Liver (tissue), 8 donors: ENCODE measurements at regions not wholly inside any gene's neighbourhood (a gene's known extent, or its start where the extent isn't known, plus 50 kb on each side); places are given as distances from the start of the nearest gene placed in this dataset.
"Not testable (repeated sequence)": the region's sequence is repeated elsewhere in the genome, so short reads cannot be mapped to it uniquely, and the experiment has no call there.

Experiments used
- DNase-seq: peaks from one replicate; pipeline ENCODE4 v3.0.0-alpha.2; 2017; ENCODE audit warnings: low spot score
- H3K27ac ChIP-seq, 2 donors: one replicate each; pipeline ENCODE4 v1.7.0; 2013; ENCODE audit warnings: inconsistent platforms in 2 of 2, low read length in 2 of 2, control low read depth in 1 of 2, low read depth in 1 of 2, mild to moderate bottlenecking in 1 of 2
- H3K27me3 ChIP-seq, 4 donors: one replicate each; pipeline versions ENCODE4 v1.6.1 to v1.7.0; 2013; ENCODE audit warnings: low read length in 3 of 4, inconsistent platforms in 1 of 4, mild to moderate bottlenecking in 1 of 4, moderate library complexity in 1 of 4; ENCODE audit not compliant: control insufficient read depth in 4 of 4, insufficient read depth in 4 of 4
- H3K36me3 ChIP-seq, 4 donors: one replicate each; pipeline versions ENCODE4 v1.6.1 to v1.7.0; 2013; ENCODE audit warnings: low read length in 3 of 4, mild to moderate bottlenecking in 3 of 4, low read depth in 1 of 4, moderate library complexity in 1 of 4; ENCODE audit not compliant: control insufficient read depth in 4 of 4, insufficient read depth in 3 of 4
- H3K4me1 ChIP-seq, 4 donors: one replicate each; pipeline versions ENCODE4 v1.6.1 to v1.7.0; 2013; ENCODE audit warnings: low read length in 3 of 4, mild to moderate bottlenecking in 3 of 4, moderate library complexity in 1 of 4; ENCODE audit not compliant: control insufficient read depth in 4 of 4, insufficient read depth in 4 of 4
- H3K4me3 ChIP-seq, 3 donors: one replicate each; pipeline versions ENCODE4 v1.6.1 to v1.7.0; 2013; ENCODE audit warnings: low read length in 3 of 3, control low read depth in 1 of 3, low read depth in 1 of 3, mild to moderate bottlenecking in 1 of 3
- H3K9ac ChIP-seq, 2 donors: one replicate each; pipeline ENCODE4 v1.7.0; 2013; ENCODE audit warnings: low read length in 2 of 2, mild to moderate bottlenecking in 2 of 2, moderate library complexity in 2 of 2, control low read depth in 1 of 2, low read depth in 1 of 2
- H3K9me3 ChIP-seq, 4 donors: one replicate each; pipeline versions ENCODE4 v1.6.1 to v1.7.0; 2013; ENCODE audit warnings: low read length in 3 of 4; ENCODE audit not compliant: control insufficient read depth in 4 of 4
- FOXA1 ChIP-seq: IDR thresholded peaks from 2 replicates; pipeline ENCODE4 v1.6.1; 2016; ENCODE audit warnings: antibody characterized with exemption
- GABPA ChIP-seq, 2 donors: IDR thresholded peaks in 1 of 2; conservative IDR thresholded peaks in 1 of 2; 2 replicates each; pipeline ENCODE4 v1.6.1; 2016; ENCODE audit warnings: antibody characterized with exemption in 2 of 2, mild to moderate bottlenecking in 1 of 2, moderate library complexity in 1 of 2
- HNF4A ChIP-seq, 2 donors: conservative IDR thresholded peaks; 2 replicates each; pipeline ENCODE4 v1.6.1; 2016; ENCODE audit warnings: antibody characterized with exemption in 2 of 2, mild to moderate bottlenecking in 2 of 2
- JUND ChIP-seq, 2 donors: IDR thresholded peaks; 2 replicates each; pipeline ENCODE4 v1.6.1; 2016; ENCODE audit warnings: antibody characterized with exemption in 2 of 2
- MAX ChIP-seq: IDR thresholded peaks from 2 replicates; pipeline ENCODE4 v1.6.1; 2016; ENCODE audit warnings: antibody characterized with exemption
- NR2F2 ChIP-seq: IDR thresholded peaks from 2 replicates; pipeline ENCODE4 v1.6.1; 2016; ENCODE audit warnings: antibody characterized with exemption
- RAD21 ChIP-seq, 2 donors: IDR thresholded peaks; 2 replicates each; pipeline ENCODE4 v1.6.1; 2016; ENCODE audit warnings: antibody characterized with exemption in 2 of 2, mild to moderate bottlenecking in 2 of 2
- SP1 ChIP-seq: IDR thresholded peaks from 2 replicates; pipeline ENCODE4 v1.6.1; 2018; ENCODE audit warnings: antibody characterized with exemption, mild to moderate bottlenecking
- TAF1 ChIP-seq: conservative IDR thresholded peaks from 2 replicates; pipeline ENCODE4 v1.6.1; 2016; ENCODE audit warnings: antibody characterized with exemption, mild to moderate bottlenecking
- YY1 ChIP-seq: IDR thresholded peaks from 2 replicates; pipeline ENCODE4 v1.6.1; 2016; ENCODE audit warnings: antibody characterized with exemption, mild to moderate bottlenecking
- ZBTB33 ChIP-seq: IDR thresholded peaks from 2 replicates; pipeline ENCODE4 v1.6.1; 2016; ENCODE audit warnings: antibody characterized with exemption
- WGBS: extraction: QIAGEN DNeasy Blood & Tissue Kit; methylation state at CpG from one replicate; pipeline ENCODE4 v1.1.7; 2013; 5-methylcytosine and 5-hydroxymethylcytosine counted together
- TF ChIP-seq, protein P1 (sequence below): fragments of 150-350 bp; IDR thresholded peaks from 2 replicates; pipeline ENCODE4 v1.5.1; 2017; ENCODE audit warnings: improper control_type of control experiment, low read depth, low read length; ENCODE audit not compliant: missing input control
- TF ChIP-seq, protein P2 (sequence below): IDR thresholded peaks from 2 replicates; pipeline ENCODE4 v1.6.1; 2016; ENCODE audit warnings: antibody characterized with exemption
- TF ChIP-seq, protein P3 (sequence below): IDR thresholded peaks from 2 replicates; pipeline ENCODE4 v1.6.1; 2016; ENCODE audit warnings: antibody characterized with exemption, mild to moderate bottlenecking
- donor health status: healthy.
- donor health status: healthy.
- donor health status: healthy.
- donor health status: healthy.
- donor health status: healthy.

GRCh38 chr13:60662595-60662994, 265.6 kb downstream of the TDRD3 start:
- H3K27ac ChIP-seq = no peak overlapping the region
- no peaks in the 10 kb centered on the region for H3K4me1 ChIP-seq
- WGBS = 98% methylated on average over 1 of the region's 1 CpG
- no peak for DNase-seq
- no peaks in the 10 kb centered on the region for H3K36me3 ChIP-seq
- TF ChIP-seq GABPA (IDR thresholded peaks at IDR 0.05 in 1 of 2, conservative IDR thresholded peaks at IDR 0.05 in 1 of 2) (no peak), YY1 (no peak), FOXA1 (no peak), SP1 (no peak), NR2F2 (no peak), MAX (no peak), ZBTB33 (no peak), HNF4A (conservative IDR thresholded peaks at IDR 0.05) (no peak), RAD21 (IDR thresholded peaks at IDR 0.05) (no peak)
- TF ChIP-seq, protein P1, sequence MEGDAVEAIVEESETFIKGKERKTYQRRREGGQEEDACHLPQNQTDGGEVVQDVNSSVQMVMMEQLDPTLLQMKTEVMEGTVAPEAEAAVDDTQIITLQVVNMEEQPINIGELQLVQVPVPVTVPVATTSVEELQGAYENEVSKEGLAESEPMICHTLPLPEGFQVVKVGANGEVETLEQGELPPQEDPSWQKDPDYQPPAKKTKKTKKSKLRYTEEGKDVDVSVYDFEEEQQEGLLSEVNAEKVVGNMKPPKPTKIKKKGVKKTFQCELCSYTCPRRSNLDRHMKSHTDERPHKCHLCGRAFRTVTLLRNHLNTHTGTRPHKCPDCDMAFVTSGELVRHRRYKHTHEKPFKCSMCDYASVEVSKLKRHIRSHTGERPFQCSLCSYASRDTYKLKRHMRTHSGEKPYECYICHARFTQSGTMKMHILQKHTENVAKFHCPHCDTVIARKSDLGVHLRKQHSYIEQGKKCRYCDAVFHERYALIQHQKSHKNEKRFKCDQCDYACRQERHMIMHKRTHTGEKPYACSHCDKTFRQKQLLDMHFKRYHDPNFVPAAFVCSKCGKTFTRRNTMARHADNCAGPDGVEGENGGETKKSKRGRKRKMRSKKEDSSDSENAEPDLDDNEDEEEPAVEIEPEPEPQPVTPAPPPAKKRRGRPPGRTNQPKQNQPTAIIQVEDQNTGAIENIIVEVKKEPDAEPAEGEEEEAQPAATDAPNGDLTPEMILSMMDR = no peak
- H3K9ac ChIP-seq = no peak overlapping the region
- peaks cover 0 to 3% (median 0%) of the 10 kb centered on the region in 4 donors for H3K27me3 ChIP-seq
- no peak overlapping the region for H3K4me3 ChIP-seq
- H3K9me3 ChIP-seq = no peaks in the 10 kb centered on the region

DNA sequence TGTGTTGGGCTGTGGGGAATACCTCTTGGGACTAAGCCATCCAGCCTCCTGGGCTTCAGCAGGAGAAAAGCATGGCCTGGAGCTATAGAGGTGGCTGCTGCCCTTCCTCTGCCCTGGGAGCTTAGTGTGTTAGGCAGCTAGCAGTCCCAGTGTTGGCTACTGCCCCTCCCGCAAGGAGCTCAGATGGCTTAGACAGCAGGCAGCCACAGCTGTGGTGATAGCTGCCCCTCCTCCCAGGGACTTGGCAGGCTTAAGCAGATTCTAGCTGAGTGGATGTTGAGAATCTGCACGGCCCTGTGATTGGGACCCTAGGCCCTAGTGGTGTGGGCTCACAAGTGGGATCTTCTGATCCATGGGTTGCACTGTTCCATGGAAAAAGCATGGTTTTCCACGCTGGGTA, 264.5 kb downstream of the TDRD3 start:
- WGBS = 70% methylated on average over 3 of the region's 3 CpGs
- no peak for TF ChIP-seq JUND (IDR thresholded peaks at IDR 0.05)
- TF ChIP-seq, protein P2, sequence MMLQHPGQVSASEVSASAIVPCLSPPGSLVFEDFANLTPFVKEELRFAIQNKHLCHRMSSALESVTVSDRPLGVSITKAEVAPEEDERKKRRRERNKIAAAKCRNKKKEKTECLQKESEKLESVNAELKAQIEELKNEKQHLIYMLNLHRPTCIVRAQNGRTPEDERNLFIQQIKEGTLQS = no peak
- TF ChIP-seq HNF4A (conservative IDR thresholded peaks at IDR 0.05) = no peak
- no peak for TF ChIP-seq GABPA (IDR thresholded peaks at IDR 0.05 in 1 of 2, conservative IDR thresholded peaks at IDR 0.05 in 1 of 2)
- TF ChIP-seq TAF1 = no peak
- no peak for TF ChIP-seq SP1
- no peak for TF ChIP-seq NR2F2
- TF ChIP-seq, protein P3, sequence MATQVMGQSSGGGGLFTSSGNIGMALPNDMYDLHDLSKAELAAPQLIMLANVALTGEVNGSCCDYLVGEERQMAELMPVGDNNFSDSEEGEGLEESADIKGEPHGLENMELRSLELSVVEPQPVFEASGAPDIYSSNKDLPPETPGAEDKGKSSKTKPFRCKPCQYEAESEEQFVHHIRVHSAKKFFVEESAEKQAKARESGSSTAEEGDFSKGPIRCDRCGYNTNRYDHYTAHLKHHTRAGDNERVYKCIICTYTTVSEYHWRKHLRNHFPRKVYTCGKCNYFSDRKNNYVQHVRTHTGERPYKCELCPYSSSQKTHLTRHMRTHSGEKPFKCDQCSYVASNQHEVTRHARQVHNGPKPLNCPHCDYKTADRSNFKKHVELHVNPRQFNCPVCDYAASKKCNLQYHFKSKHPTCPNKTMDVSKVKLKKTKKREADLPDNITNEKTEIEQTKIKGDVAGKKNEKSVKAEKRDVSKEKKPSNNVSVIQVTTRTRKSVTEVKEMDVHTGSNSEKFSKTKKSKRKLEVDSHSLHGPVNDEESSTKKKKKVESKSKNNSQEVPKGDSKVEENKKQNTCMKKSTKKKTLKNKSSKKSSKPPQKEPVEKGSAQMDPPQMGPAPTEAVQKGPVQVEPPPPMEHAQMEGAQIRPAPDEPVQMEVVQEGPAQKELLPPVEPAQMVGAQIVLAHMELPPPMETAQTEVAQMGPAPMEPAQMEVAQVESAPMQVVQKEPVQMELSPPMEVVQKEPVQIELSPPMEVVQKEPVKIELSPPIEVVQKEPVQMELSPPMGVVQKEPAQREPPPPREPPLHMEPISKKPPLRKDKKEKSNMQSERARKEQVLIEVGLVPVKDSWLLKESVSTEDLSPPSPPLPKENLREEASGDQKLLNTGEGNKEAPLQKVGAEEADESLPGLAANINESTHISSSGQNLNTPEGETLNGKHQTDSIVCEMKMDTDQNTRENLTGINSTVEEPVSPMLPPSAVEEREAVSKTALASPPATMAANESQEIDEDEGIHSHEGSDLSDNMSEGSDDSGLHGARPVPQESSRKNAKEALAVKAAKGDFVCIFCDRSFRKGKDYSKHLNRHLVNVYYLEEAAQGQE = no peak
- Histone ChIP-seq H3K27me3 (peaks cover 0 to 3% (median 0%) of the 10 kb centered on the region in 4 donors), H3K4me1 (no peaks in the 10 kb centered on the region), H3K9me3 (no peaks in the 10 kb centered on the region), H3K27ac (no peak overlapping the region), H3K36me3 (no peaks in the 10 kb centered on the region), H3K9ac (no peak overlapping the region), H3K4me3 (no peak overlapping the region)
- DNase-seq = no peak

- DNase-seq, H3K9ac ChIP-seq, H3K9me3 ChIP-seq, H3K27ac ChIP-seq, H3K36me3 ChIP-seq, H3K4me1 ChIP-seq, H3K4me3 ChIP-seq, H3K27me3 ChIP-seq: not testable (repeated sequence)
- WGBS = 68% methylated on average over 1 of the region's 1 CpG
Observed at GRCh38 chr13:60657586-60657985, 260.6 kb downstream of the TDRD3 start.
